Calu3 (cell line): ENCODE measurements at regions not wholly inside any gene's neighbourhood (a gene's known extent, or its start where the extent isn't known, plus 50 kb on each side); places are given as distances from the start of the nearest gene placed in this dataset.

Source experiments
- BruUV-seq: library from RNA; stranded (reverse); fragments of 400-500 nt; replicated peaks from 2 replicates; lab custom pipeline; 2021; lab: Mats Ljungman, UMichigan
- CTCF ChIA-PET: fragments of 300-600 bp; sonication (Branson Sonifier 250); formaldehyde crosslinking; loops from one replicate; lab custom pipeline; 2022; ENCODE audit warnings: antibody characterized with exemption; lab: Charles Lee
- DNase-seq: peaks from one replicate; pipeline ENCODE4 v3.0.0; 2022
- H3K27ac Mint-ChIP-seq: one replicate; pipeline ENCODE4 v1.8.0; 2022; ENCODE audit warnings: mixed read lengths; ENCODE audit not compliant: unreplicated experiment
- H3K27me3 Mint-ChIP-seq: one replicate; pipeline ENCODE4 v1.8.0; 2022; ENCODE audit warnings: mixed read lengths; ENCODE audit not compliant: unreplicated experiment
- H3K36me3 Mint-ChIP-seq: one replicate; pipeline ENCODE4 v1.8.0; 2022; ENCODE audit warnings: mild to moderate bottlenecking, moderate library complexity, mixed read lengths; ENCODE audit not compliant: insufficient read depth, unreplicated experiment
- H3K4me1 Mint-ChIP-seq: one replicate; pipeline ENCODE4 v1.8.0; 2022; ENCODE audit warnings: mild to moderate bottlenecking, low read depth, mixed read lengths; ENCODE audit not compliant: unreplicated experiment
- H3K4me3 Mint-ChIP-seq: one replicate; pipeline ENCODE4 v1.8.0; 2022; ENCODE audit warnings: mild to moderate bottlenecking, low read depth, moderate library complexity, mixed read lengths; ENCODE audit not compliant: unreplicated experiment
- H3K9me3 Mint-ChIP-seq: one replicate; pipeline ENCODE4 v1.8.0; 2022; ENCODE audit warnings: low read depth, mixed read lengths; ENCODE audit not compliant: unreplicated experiment
- intact Hi-C: fragments of 100-400 bp; cut with micrococcal nuclease; formaldehyde crosslinking; loops from one replicate; pipeline ENCODE4 v1.10.0; 2022; ENCODE audit not compliant: unreplicated experiment
- TF ChIP-seq, protein P1 (sequence below): fragments of 200-600 bp; IDR thresholded peaks from one replicate; pipeline ENCODE4 v1.8.0; 2022; ENCODE audit warnings: antibody characterized with exemption; ENCODE audit not compliant: unreplicated experiment

DNA sequence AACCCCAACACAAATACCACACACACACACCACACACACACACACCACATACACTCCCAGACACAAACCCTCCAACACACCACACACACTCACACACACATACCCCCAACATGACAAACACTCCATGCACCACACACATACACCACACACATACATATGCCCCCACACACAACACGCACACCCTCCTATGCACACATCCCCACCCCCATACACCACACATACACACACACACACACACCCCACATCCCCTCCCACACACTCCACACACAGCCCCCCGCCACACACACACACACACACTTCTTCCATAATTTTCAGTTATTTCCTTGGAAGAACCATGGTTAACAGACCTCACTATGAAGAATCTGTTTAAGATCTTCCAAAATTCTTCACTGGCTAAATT lies 173.5 kb upstream of the KCNIP4 start:
- CTCF ChIA-PET = no interaction called here
- TF ChIP-seq, protein P1, sequence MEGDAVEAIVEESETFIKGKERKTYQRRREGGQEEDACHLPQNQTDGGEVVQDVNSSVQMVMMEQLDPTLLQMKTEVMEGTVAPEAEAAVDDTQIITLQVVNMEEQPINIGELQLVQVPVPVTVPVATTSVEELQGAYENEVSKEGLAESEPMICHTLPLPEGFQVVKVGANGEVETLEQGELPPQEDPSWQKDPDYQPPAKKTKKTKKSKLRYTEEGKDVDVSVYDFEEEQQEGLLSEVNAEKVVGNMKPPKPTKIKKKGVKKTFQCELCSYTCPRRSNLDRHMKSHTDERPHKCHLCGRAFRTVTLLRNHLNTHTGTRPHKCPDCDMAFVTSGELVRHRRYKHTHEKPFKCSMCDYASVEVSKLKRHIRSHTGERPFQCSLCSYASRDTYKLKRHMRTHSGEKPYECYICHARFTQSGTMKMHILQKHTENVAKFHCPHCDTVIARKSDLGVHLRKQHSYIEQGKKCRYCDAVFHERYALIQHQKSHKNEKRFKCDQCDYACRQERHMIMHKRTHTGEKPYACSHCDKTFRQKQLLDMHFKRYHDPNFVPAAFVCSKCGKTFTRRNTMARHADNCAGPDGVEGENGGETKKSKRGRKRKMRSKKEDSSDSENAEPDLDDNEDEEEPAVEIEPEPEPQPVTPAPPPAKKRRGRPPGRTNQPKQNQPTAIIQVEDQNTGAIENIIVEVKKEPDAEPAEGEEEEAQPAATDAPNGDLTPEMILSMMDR = no peak
- Mint-ChIP-seq H3K27me3 (no peaks in the 10 kb centered on the region), H3K9me3 (peaks cover 2% of the 10 kb centered on the region), H3K27ac (no peak overlapping the region), H3K36me3 (no peaks in the 10 kb centered on the region), H3K4me3 (no peak overlapping the region), H3K4me1 (no peaks in the 10 kb centered on the region)
- DNase-seq = no peak
- BruUV-seq = no TSS peak
- intact Hi-C loops = loop anchor here (10.0 kb wide), 2 partner anchors 113 to 263 kb away; no protein-coding TSS in a partner anchor

GRCh38 chr4:22115262-22115661 lies 166.7 kb upstream of the KCNIP4 start:
- H3K27ac Mint-ChIP-seq = no peak overlapping the region
- no peaks in the 10 kb centered on the region for H3K27me3 Mint-ChIP-seq
- no peaks in the 10 kb centered on the region for H3K9me3 Mint-ChIP-seq
- no peaks in the 10 kb centered on the region for H3K4me1 Mint-ChIP-seq
- CTCF ChIA-PET = no interaction called here
- no peak for DNase-seq
- intact Hi-C loops = no loop called here
- BruUV-seq = no TSS peak
- TF ChIP-seq, protein P1 = no peak
- no peak overlapping the region for H3K4me3 Mint-ChIP-seq
- no peaks in the 10 kb centered on the region for H3K36me3 Mint-ChIP-seq

DNA sequence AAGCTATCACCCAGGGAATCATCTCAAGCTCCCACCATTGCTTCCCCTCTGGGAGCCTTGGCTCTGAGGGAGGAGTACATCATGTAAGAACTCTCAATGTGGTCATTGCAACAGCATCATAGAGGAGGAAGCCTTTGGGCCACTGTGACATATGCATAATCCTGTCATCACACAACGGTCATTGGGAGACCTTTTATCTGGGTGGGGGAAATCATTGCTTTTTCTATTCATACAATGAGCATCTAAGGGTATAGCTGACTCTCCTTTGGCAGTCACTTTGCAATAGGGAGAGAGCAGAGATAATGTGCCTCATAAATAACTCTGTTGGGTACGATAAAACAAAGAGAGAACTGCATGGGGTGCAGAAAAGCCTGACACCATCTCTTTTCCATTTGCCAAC lies 155.2 kb upstream of the KCNIP4 start:
- no TSS peak for BruUV-seq
- no peak overlapping the region for H3K4me3 Mint-ChIP-seq
- CTCF ChIA-PET = no interaction called here
- H3K27me3 Mint-ChIP-seq = no peaks in the 10 kb centered on the region
- H3K9me3 Mint-ChIP-seq = no peaks in the 10 kb centered on the region
- no peak for DNase-seq
- TF ChIP-seq, protein P1 = no peak
- no peak overlapping the region for H3K27ac Mint-ChIP-seq
- no peaks in the 10 kb centered on the region for H3K36me3 Mint-ChIP-seq
- intact Hi-C loops = no loop called here
- no peaks in the 10 kb centered on the region for H3K4me1 Mint-ChIP-seq

- Mint-ChIP-seq H3K9me3 (no peaks in the 10 kb centered on the region), H3K27me3 (no peaks in the 10 kb centered on the region), H3K4me3 (no peak overlapping the region), H3K4me1 (no peaks in the 10 kb centered on the region), H3K36me3 (no peaks in the 10 kb centered on the region), H3K27ac (no peak overlapping the region)
- intact Hi-C loops = loop anchor here (10.0 kb wide), 1 partner anchor 305 kb away; no protein-coding TSS in a partner anchor
- no TSS peak for BruUV-seq
- TF ChIP-seq, protein P1 = no peak
- no peak for DNase-seq
- CTCF ChIA-PET = no interaction called here
These were observed 151.3 kb upstream of the KCNIP4 start for GRCh38 chr4:22099896-22100295.
